ENCODE measurements at regions not wholly inside any gene's neighbourhood (a gene's known extent, or its start where the extent isn't known, plus 50 kb on each side); places are given as distances from the start of the nearest gene placed in this dataset.
"Not testable (repeated sequence)": the region's sequence is repeated elsewhere in the genome, so short reads cannot be mapped to it uniquely, and the experiment has no call there.

GRCh38 chr2:83229443-83229842, 1229.6 kb downstream of the SUCLG1 start:
- no peak for DNase-seq

- DNase-seq, result no peak
These were observed 1234.4 kb downstream of the SUCLG1 start for GRCh38 chr2:83224591-83225200.

GRCh38 chr2:83221258-83221657, 1237.8 kb downstream of the SUCLG1 start:
- no peak for DNase-seq

- DNase-seq, result no peak
These were observed 1241.2 kb downstream of the SUCLG1 start for GRCh38 chr2:83217854-83218253.

GRCh38 chr2:83196225-83196624, 1262.9 kb downstream of the SUCLG1 start:
- no peak for DNase-seq

GRCh38 chr2:83191316-83191715, 1267.8 kb downstream of the SUCLG1 start:
- DNase-seq, result no peak

GRCh38 chr2:83186105-83186760, 1272.8 kb downstream of the SUCLG1 start:
- no peak for DNase-seq

GRCh38 chr2:83180862-83181530, 1278.1 kb downstream of the SUCLG1 start:
- DNase-seq, result not testable (repeated sequence)

- DNase-seq, result no peak
These were observed 1282.5 kb downstream of the SUCLG1 start for GRCh38 chr2:83176539-83176938.

GRCh38 chr2:83172841-83173240, 1286.2 kb downstream of the SUCLG1 start:
- no peak for DNase-seq

- DNase-seq, result no peak
These were observed 1290.7 kb downstream of the SUCLG1 start for GRCh38 chr2:83168377-83168776.

- no peak for DNase-seq
These were observed 1296.7 kb downstream of the SUCLG1 start for GRCh38 chr2:83162421-83162820.

GRCh38 chr2:83160571-83160970, 1298.5 kb downstream of the SUCLG1 start:
- no peak for DNase-seq

GRCh38 chr2:83155826-83156225, 1303.3 kb downstream of the SUCLG1 start:
- no peak for DNase-seq

GRCh38 chr2:83143946-83144345, 1315.1 kb downstream of the SUCLG1 start:
- no peak for DNase-seq

GRCh38 chr2:83142934-83143333, 1316.1 kb downstream of the SUCLG1 start:
- no peak for DNase-seq

- no peak for DNase-seq
These were observed 1343.5 kb downstream of the SUCLG1 start for GRCh38 chr2:83115606-83116005.

GRCh38 chr2:83115155-83115554, 1343.9 kb downstream of the SUCLG1 start:
- DNase-seq, result no peak

GRCh38 chr2:83113953-83114352, 1345.1 kb downstream of the SUCLG1 start:
- DNase-seq, result no peak

GRCh38 chr2:83112858-83113257, 1346.2 kb downstream of the SUCLG1 start:
- DNase-seq, result no peak

- DNase-seq, result no peak
These were observed 1349.8 kb downstream of the SUCLG1 start for GRCh38 chr2:83109284-83109683.

GRCh38 chr2:83106853-83107252, 1352.2 kb downstream of the SUCLG1 start:
- DNase-seq, result no peak

- DNase-seq, result no peak
These were observed 1354.9 kb downstream of the SUCLG1 start for GRCh38 chr2:83104202-83104601.

- no peak for DNase-seq
These were observed 1355.5 kb downstream of the SUCLG1 start for GRCh38 chr2:83103613-83104012.

Data from KG1 (cell line).